ENCODE measurements at regions not wholly inside any gene's neighbourhood (a gene's known extent, or its start where the extent isn't known, plus 50 kb on each side); places are given as distances from the start of the nearest gene placed in this dataset.

- Mint-ChIP-seq H3K9me3 (peaks cover 5% of the 10 kb centered on the region), H3K36me3 (ENCODE audit: low read depth) (no peaks in the 10 kb centered on the region), H3K4me1 (no peaks in the 10 kb centered on the region), H3K27me3 (no peaks in the 10 kb centered on the region), H3K27ac (no peak overlapping the region), H3K4me3 (no peak overlapping the region)
- intact Hi-C loops (cut with micrococcal nuclease): no loop called here
- POLR2A ChIA-PET: no interaction called here
- CTCF ChIA-PET: no interaction called here
- DNase-seq (no peak), ATAC-seq (ENCODE audit: low read depth) (no peak)
- TF ChIP-seq CTCF (IDR thresholded peaks at IDR 0.05): no peak
Measured at GRCh38 chr3:103729547-103729946, 1294.7 kb downstream of the ZPLD1 start.

GRCh38 chr3:103730744-103731143 lies 1295.9 kb downstream of the ZPLD1 start:
- intact Hi-C loops (cut with micrococcal nuclease): no loop called here
- H3K27ac Mint-ChIP-seq: no peak overlapping the region
- ChIA-PET CTCF (no interaction called here), POLR2A (no interaction called here)
- no peaks in the 10 kb centered on the region for H3K27me3 Mint-ChIP-seq
- peaks cover 5% of the 10 kb centered on the region for H3K9me3 Mint-ChIP-seq
- no peak for DNase-seq
- no peak for TF ChIP-seq CTCF (IDR thresholded peaks at IDR 0.05)
- no peak for ATAC-seq (ENCODE audit: low read depth)
- H3K36me3 Mint-ChIP-seq (ENCODE audit: low read depth): no peaks in the 10 kb centered on the region
- H3K4me1 Mint-ChIP-seq: no peaks in the 10 kb centered on the region
- H3K4me3 Mint-ChIP-seq: no peak overlapping the region

- no peak overlapping the region for H3K4me3 Mint-ChIP-seq
- H3K27ac Mint-ChIP-seq: no peak overlapping the region
- intact Hi-C loops (cut with micrococcal nuclease): no loop called here
- H3K27me3 Mint-ChIP-seq: no peaks in the 10 kb centered on the region
- no peaks in the 10 kb centered on the region for H3K36me3 Mint-ChIP-seq (ENCODE audit: low read depth)
- CTCF ChIA-PET: no interaction called here
- ATAC-seq (ENCODE audit: low read depth) (no peak), DNase-seq (no peak)
- POLR2A ChIA-PET: no interaction called here
- TF ChIP-seq CTCF (IDR thresholded peaks at IDR 0.05): no peak
- peaks cover 2% of the 10 kb centered on the region for H3K9me3 Mint-ChIP-seq
- no peaks in the 10 kb centered on the region for H3K4me1 Mint-ChIP-seq
Measured at GRCh38 chr3:103752986-103753385, 1318.2 kb downstream of the ZPLD1 start.

- no peak for DNase-seq
- H3K9me3 Mint-ChIP-seq: peaks cover 3% of the 10 kb centered on the region
- no peak for ATAC-seq (ENCODE audit: low read depth)
- H3K4me1 Mint-ChIP-seq: no peaks in the 10 kb centered on the region
- no peak for TF ChIP-seq CTCF (IDR thresholded peaks at IDR 0.05)
- intact Hi-C loops (cut with micrococcal nuclease): no loop called here
- H3K27me3 Mint-ChIP-seq: no peaks in the 10 kb centered on the region
- ChIA-PET CTCF (no interaction called here), POLR2A (no interaction called here)
- no peak overlapping the region for H3K4me3 Mint-ChIP-seq
- H3K27ac Mint-ChIP-seq: no peak overlapping the region
- H3K36me3 Mint-ChIP-seq (ENCODE audit: low read depth): no peaks in the 10 kb centered on the region
Measured at GRCh38 chr3:103767635-103768034, 1332.8 kb downstream of the ZPLD1 start.

- DNase-seq (no peak), ATAC-seq (ENCODE audit: low read depth) (no peak)
- H3K27me3 Mint-ChIP-seq: no peaks in the 10 kb centered on the region
- CTCF ChIA-PET: no interaction called here
- no peak for TF ChIP-seq CTCF (IDR thresholded peaks at IDR 0.05)
- POLR2A ChIA-PET: no interaction called here
- no peaks in the 10 kb centered on the region for H3K4me1 Mint-ChIP-seq
- intact Hi-C loops (cut with micrococcal nuclease): no loop called here
- no peaks in the 10 kb centered on the region for H3K36me3 Mint-ChIP-seq (ENCODE audit: low read depth)
- no peak overlapping the region for H3K4me3 Mint-ChIP-seq
- H3K27ac Mint-ChIP-seq: no peak overlapping the region
- H3K9me3 Mint-ChIP-seq: no peaks in the 10 kb centered on the region
Measured at GRCh38 chr3:103785017-103785416, 1350.2 kb downstream of the ZPLD1 start.
